ENCODE measurements at regions not wholly inside any gene's neighbourhood (a gene's known extent, or its start where the extent isn't known, plus 50 kb on each side); places are given as distances from the start of the nearest gene placed in this dataset.

DNA sequence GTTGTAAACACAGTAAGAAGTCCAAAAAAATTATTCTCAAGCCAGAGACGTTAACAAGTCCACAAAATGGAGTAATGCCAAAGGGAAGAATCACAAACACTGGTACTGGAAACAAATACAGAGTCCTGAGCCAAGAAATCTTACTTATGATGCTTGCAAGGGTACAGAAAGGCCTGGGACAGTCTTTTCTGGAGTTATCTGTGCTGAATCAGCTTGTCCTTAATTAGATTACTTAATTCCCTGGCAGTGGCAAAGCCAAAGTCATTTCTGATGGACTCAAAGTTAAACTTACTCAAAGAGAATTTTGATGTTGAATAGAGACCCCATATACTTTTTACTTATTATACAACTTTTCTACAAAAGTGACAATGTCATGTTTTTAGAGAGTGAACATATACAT is 610.5 kb upstream of the ITGA1 start:
- H3K9me3 Mint-ChIP-seq (ENCODE audit: low read depth) = no peaks in the 10 kb centered on the region
- H3K36me3 Mint-ChIP-seq = no peaks in the 10 kb centered on the region
- CTCF ChIA-PET = no interaction called here
- no peak for ATAC-seq
- no peaks in the 10 kb centered on the region for H3K4me1 Mint-ChIP-seq
- H3K27me3 Mint-ChIP-seq = no peaks in the 10 kb centered on the region
- DNase-seq = no peak
- no peak overlapping the region for H3K27ac Mint-ChIP-seq
- no peak overlapping the region for H3K4me3 Mint-ChIP-seq

DNA sequence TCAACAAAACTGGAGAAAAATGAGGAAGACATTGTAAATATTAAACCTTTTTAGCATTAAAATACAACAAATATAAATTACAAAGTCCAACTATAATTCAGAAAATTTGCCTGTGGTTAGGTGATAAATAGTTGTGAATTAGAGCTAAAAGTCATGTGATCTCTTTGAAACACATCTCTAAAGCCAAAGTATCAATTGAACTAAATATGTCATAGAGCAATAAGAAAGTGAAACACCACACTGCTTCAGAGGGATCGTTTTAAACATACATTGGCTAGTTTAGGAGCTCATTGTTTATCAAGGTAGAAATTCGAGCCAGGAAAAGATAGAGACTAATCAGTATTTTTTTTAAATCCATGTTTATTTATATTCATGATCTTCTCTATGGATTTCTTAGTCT is 606.3 kb upstream of the ITGA1 start:
- no peaks in the 10 kb centered on the region for H3K4me1 Mint-ChIP-seq
- CTCF ChIA-PET = no interaction called here
- DNase-seq = no peak

DNA sequence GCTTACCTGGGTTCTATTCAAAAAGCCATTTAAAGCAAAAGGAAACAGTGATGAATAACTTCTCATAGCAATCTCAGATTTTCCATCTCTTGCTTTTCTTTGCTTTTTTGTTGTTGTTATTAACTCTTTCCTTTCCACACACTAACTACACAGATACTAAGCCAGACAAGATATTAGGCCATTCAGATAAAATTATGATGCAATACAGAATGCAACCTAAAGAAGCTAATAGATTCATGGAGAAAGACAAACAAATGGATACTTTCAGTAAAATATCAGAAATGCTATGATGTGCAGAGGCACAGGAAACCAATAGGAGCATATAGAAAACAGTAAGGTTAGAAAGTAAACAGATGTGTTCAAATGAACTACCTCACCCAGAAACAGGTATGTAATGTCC is 597.0 kb upstream of the ITGA1 start:
- Mint-ChIP-seq H3K27ac (no peak overlapping the region), H3K27me3 (no peaks in the 10 kb centered on the region)

More for the DNA sequence above, 606.3 kb upstream of the ITGA1 start:
- H3K27ac Mint-ChIP-seq = no peak overlapping the region
- H3K36me3 Mint-ChIP-seq = no peaks in the 10 kb centered on the region
- no peak overlapping the region for H3K4me3 Mint-ChIP-seq
- H3K9me3 Mint-ChIP-seq (ENCODE audit: low read depth) = peaks cover 3% of the 10 kb centered on the region
- H3K27me3 Mint-ChIP-seq = no peaks in the 10 kb centered on the region
- ATAC-seq = no peak

DNA sequence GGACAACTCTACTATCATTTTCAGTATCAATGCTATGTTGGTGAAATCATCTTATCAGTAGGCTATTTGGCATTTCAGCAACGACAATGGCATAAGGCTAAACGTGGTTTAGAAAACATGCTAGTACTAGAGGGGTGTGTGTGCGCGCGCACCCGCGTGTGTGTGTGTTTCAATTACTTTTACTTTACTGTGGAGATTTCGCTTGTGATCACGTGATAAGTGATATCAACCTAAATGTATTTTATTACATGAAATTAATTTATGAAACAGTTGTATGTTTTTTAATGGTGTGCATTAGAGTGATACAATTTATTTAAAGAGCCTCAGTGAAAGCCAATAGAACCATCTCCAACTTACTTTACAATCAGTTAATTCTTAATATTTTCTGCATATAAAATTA is 587.9 kb upstream of the ITGA1 start:
- Mint-ChIP-seq H3K27me3 (no peaks in the 10 kb centered on the region), H3K27ac (no peak overlapping the region), H3K9me3 (ENCODE audit: low read depth) (no peaks in the 10 kb centered on the region), H3K4me1 (no peaks in the 10 kb centered on the region), H3K36me3 (no peaks in the 10 kb centered on the region), H3K4me3 (no peak overlapping the region)
- CTCF ChIA-PET = no interaction called here
- ATAC-seq = no peak
- no peak for DNase-seq

More for the DNA sequence above, 597.0 kb upstream of the ITGA1 start:
- DNase-seq (no peak), ATAC-seq (no peak)
- CTCF ChIA-PET = no interaction called here
- H3K9me3 Mint-ChIP-seq (ENCODE audit: low read depth) = no peaks in the 10 kb centered on the region
- no peaks in the 10 kb centered on the region for H3K4me1 Mint-ChIP-seq
- no peaks in the 10 kb centered on the region for H3K36me3 Mint-ChIP-seq
- H3K4me3 Mint-ChIP-seq = no peak overlapping the region

DNA sequence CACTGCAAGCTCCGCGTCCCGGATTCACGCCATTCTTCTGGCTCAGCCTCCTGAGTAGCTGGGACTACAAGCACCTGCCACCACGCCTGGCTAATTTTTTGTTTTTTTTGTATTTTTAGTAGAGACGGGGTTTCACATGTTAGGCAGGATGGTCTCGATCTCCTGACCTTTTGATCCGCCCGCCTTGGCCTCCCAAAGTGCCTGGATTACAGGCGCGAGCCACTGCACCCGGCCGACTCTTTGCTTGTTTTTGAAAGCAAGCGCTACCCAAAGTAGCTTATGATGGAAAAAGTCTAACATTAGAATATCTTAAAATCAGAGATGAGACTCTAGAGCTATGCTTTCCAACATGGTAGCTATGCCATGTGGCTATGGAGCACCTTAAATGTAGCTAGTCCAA is 585.5 kb upstream of the ITGA1 start:
- DNase-seq (no peak), ATAC-seq (no peak)
- no peaks in the 10 kb centered on the region for H3K27me3 Mint-ChIP-seq
- CTCF ChIA-PET = no interaction called here
- H3K36me3 Mint-ChIP-seq = no peaks in the 10 kb centered on the region
- no peaks in the 10 kb centered on the region for H3K4me1 Mint-ChIP-seq
- no peak overlapping the region for H3K27ac Mint-ChIP-seq
- no peak overlapping the region for H3K4me3 Mint-ChIP-seq
- no peaks in the 10 kb centered on the region for H3K9me3 Mint-ChIP-seq (ENCODE audit: low read depth)

DNA sequence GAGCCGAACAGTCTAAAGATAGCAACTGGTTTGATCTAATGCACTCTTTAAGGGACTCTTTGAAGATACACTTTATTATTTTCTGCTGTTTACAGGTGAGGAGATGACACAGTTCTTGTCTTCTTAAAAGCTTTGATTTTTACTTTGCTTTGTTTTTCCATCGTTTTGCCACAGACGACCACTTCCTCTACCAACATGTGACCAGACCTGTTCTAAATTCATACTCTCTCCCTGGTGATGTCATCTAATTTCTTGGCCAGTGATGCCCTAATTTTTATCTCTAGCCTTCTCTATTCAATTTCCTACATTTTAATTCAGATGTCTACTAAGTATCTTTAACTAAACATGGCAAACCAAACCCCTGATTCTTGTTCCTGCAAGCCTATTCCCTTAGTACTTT is 583.4 kb upstream of the ITGA1 start:
- ATAC-seq (no peak), DNase-seq (no peak)
- CTCF ChIA-PET = no interaction called here
- Mint-ChIP-seq H3K27ac (no peak overlapping the region), H3K36me3 (no peaks in the 10 kb centered on the region), H3K9me3 (ENCODE audit: low read depth) (no peaks in the 10 kb centered on the region), H3K4me1 (no peaks in the 10 kb centered on the region), H3K4me3 (no peak overlapping the region), H3K27me3 (no peaks in the 10 kb centered on the region)
